D721Med (cell line): ENCODE measurements at regions not wholly inside any gene's neighbourhood (a gene's known extent, or its start where the extent isn't known, plus 50 kb on each side); places are given as distances from the start of the nearest gene placed in this dataset.

Experiments
- DNase-seq: peaks from one replicate; pipeline ENCODE4 v3.0.0; 2011; ENCODE audit warnings: low spot score; ENCODE audit not compliant: insufficient read length
- FAIRE-seq: peaks from 2 replicates; lab custom pipeline; 2011; peaks lifted over from hg19 to GRCh38; lab: Jason Lieb, UNC
- CTCF ChIP-seq: IDR thresholded peaks from 2 replicates; pipeline ENCODE4 v1.5.1; 2012; ENCODE audit warnings: mild to moderate bottlenecking, control low read depth; ENCODE audit not compliant: insufficient read depth; ENCODE audit errors: missing control alignments

- FAIRE-seq (no peak), DNase-seq (no peak)
- TF ChIP-seq CTCF = no peak
Measured at GRCh38 chr2:168314236-168314635, 66.8 kb upstream of the STK39 start.

GRCh38 chr2:168315331-168316072 is 68.1 kb upstream of the STK39 start:
- no peak for DNase-seq
- no peak for FAIRE-seq
- TF ChIP-seq CTCF = no peak

- FAIRE-seq (no peak), DNase-seq (no peak)
- TF ChIP-seq CTCF = no peak
Measured at GRCh38 chr2:168316073-168316440, 68.7 kb upstream of the STK39 start.

GRCh38 chr2:168317282-168317681 is 69.9 kb upstream of the STK39 start:
- no peak for TF ChIP-seq CTCF
- FAIRE-seq = no peak
- no peak for DNase-seq

- DNase-seq = no peak
- TF ChIP-seq CTCF = no peak
- FAIRE-seq = no peak
Measured at GRCh38 chr2:168320267-168320666, 72.9 kb upstream of the STK39 start.

- no peak for TF ChIP-seq CTCF
- DNase-seq (no peak), FAIRE-seq (no peak)
Measured at GRCh38 chr2:168322325-168323007, 75.1 kb upstream of the STK39 start.

GRCh38 chr2:168323529-168324021 is 76.2 kb upstream of the STK39 start:
- no peak for TF ChIP-seq CTCF
- DNase-seq (no peak), FAIRE-seq (no peak)
